HepG2 (cell line): ENCODE measurements at regions not wholly inside any gene's neighbourhood (a gene's known extent, or its start where the extent isn't known, plus 50 kb on each side); places are given as distances from the start of the nearest gene placed in this dataset.

Source experiments
- ATAC-seq: fragments of 200-7000 bp; cut with Tn5 transposase; 3 replicates; pipeline ENCODE4 v1.9.1; 2020; ENCODE audit warnings: mild to moderate bottlenecking, moderate library complexity
- BruUV-seq: library from RNA; stranded (reverse); fragments of 400-500 nt; replicated peaks from 2 replicates; lab custom pipeline; 2021; lab: Mats Ljungman, UMichigan
- CTCF ChIA-PET: fragments of 300-600 bp; formaldehyde crosslinking; extraction: SDS; loops from one replicate; lab custom pipeline; 2021; ENCODE audit warnings: low total read pairs, inconsistent platforms, low intra/inter-chr PET ratio; lab: Yijun Ruan, JAX
- POLR2A ChIA-PET: fragments of 350-600 bp; sonication (Branson Sonifier 250); formaldehyde crosslinking; loops from one replicate; lab custom pipeline; 2020; ENCODE audit warnings: antibody characterized with exemption, inconsistent platforms; lab: Yijun Ruan, JAX
- DNase-seq: peaks from one replicate; pipeline ENCODE4 v3.0.0-alpha.2; 2015; ENCODE audit warnings: low spot score
- FAIRE-seq: peaks from 3 replicates; lab custom pipeline; 2011; peaks lifted over from hg19 to GRCh38; lab: Jason Lieb, UNC
- H2AFZ ChIP-seq: one replicate; pipeline ENCODE4 v1.6.1; 2011; ENCODE audit warnings: low read length, inconsistent platforms
- H3K27ac ChIP-seq: fragments of 300-600 bp; 3 replicates; pipeline ENCODE4 v1.8.0; 2011; ENCODE audit warnings: mixed run types, mild to moderate bottlenecking, mixed read lengths, low read length, inconsistent platforms; ENCODE audit not compliant: insufficient read depth; ENCODE audit errors: extremely low read length
- H3K27me3 ChIP-seq, 2 experiments: fragments of 200-600 bp in 1 of 2; 2 replicates in 1 of 2; 3 replicates in 1 of 2; pipeline versions ENCODE4 v1.6.0 to v1.8.0; 2011; ENCODE audit warnings: low read length in 2 of 2, mild to moderate bottlenecking in 2 of 2, moderate library complexity in 2 of 2, inconsistent platforms in 1 of 2; ENCODE audit not compliant: insufficient read depth in 2 of 2, control insufficient read depth in 1 of 2
- H3K36me3 ChIP-seq, 2 experiments: fragments of 200-600 bp in 1 of 2; replicated peaks in 1 of 2; 2 replicates in 1 of 2; 3 replicates in 1 of 2; pipeline versions ENCODE4 v1.5.1 to v1.8.0; 2011; ENCODE audit warnings: low read length in 2 of 2, inconsistent platforms in 1 of 2; ENCODE audit not compliant: insufficient read depth in 2 of 2, control insufficient read depth in 1 of 2
- H3K4me1 ChIP-seq: 2 replicates; pipeline ENCODE4 v1.5.1; 2012; ENCODE audit warnings: low read length, inconsistent platforms; ENCODE audit not compliant: insufficient read depth
- H3K4me2 ChIP-seq: 2 replicates; pipeline ENCODE4 v1.6.0; 2011; ENCODE audit warnings: low read depth, low read length, inconsistent platforms
- H3K4me3 ChIP-seq, 3 experiments: fragments of 200-600 bp in 1 of 3; sonication (generic), shearing (Covaris generic) in 1 of 3; replicated peaks in 1 of 3; 2 replicates each; pipeline ENCODE4 v1.5.1; 2011 to 2016; ENCODE audit warnings: low read length in 3 of 3, inconsistent platforms in 2 of 3, low read depth in 2 of 3, mild to moderate bottlenecking in 2 of 3, control low read depth in 1 of 3, mixed read lengths in 1 of 3; ENCODE audit not compliant: insufficient read depth in 1 of 3
- H3K79me2 ChIP-seq: one replicate; pipeline ENCODE4 v1.6.1; 2011; ENCODE audit warnings: low read length, inconsistent platforms; ENCODE audit not compliant: insufficient read depth
- H3K9ac ChIP-seq: 2 replicates; pipeline ENCODE4 v1.6.0; 2011; ENCODE audit warnings: mild to moderate bottlenecking, low read depth, low read length, inconsistent platforms; ENCODE audit not compliant: insufficient read depth
- H3K9me3 ChIP-seq: 2 replicates; pipeline ENCODE4 v1.5.1; 2012; ENCODE audit warnings: mild to moderate bottlenecking, low read length
- H4K20me1 ChIP-seq: 2 replicates; pipeline ENCODE4 v1.6.0; 2011; ENCODE audit warnings: inconsistent platforms, mild to moderate bottlenecking, low read length, moderate library complexity; ENCODE audit not compliant: insufficient read depth
- FOXO4 ChIP-seq: sonication (generic); formaldehyde crosslinking; conservative IDR thresholded peaks from 2 replicates; pipeline ENCODE4 v1.8.1; 2023; ENCODE audit warnings: missing genetic modification reagents
- GTF3A ChIP-seq: sonication (generic); formaldehyde crosslinking; conservative IDR thresholded peaks from 2 replicates; pipeline ENCODE4 v1.4.0; 2020; ENCODE audit warnings: mild to moderate bottlenecking, missing genetic modification reagents
- MTF2 ChIP-seq: sonication (generic); formaldehyde crosslinking; IDR thresholded peaks from 2 replicates; pipeline ENCODE4 v1.5.0; 2020; ENCODE audit warnings: missing genetic modification reagents, borderline replicate concordance
- PLSCR1 ChIP-seq: sonication (generic); formaldehyde crosslinking; IDR thresholded peaks from 2 replicates; pipeline ENCODE4 v1.5.0; 2020; ENCODE audit warnings: missing genetic modification reagents, mild to moderate bottlenecking, borderline replicate concordance
- RBM39 ChIP-seq: fragments of 200-400 bp; formaldehyde crosslinking; IDR thresholded peaks from one replicate; pipeline ENCODE4 v1.6.1; 2018; ENCODE audit warnings: antibody characterized with exemption, mild to moderate bottlenecking, low read depth, low read length; ENCODE audit not compliant: poor library complexity, severe bottlenecking
- SMARCE1 ChIP-seq: fragments of 450-650 bp; IDR thresholded peaks from 2 replicates; pipeline ENCODE4 v1.6.1; 2017; ENCODE audit warnings: borderline replicate concordance
- SRF ChIP-seq: IDR thresholded peaks from 2 replicates; pipeline ENCODE4 v1.6.1; 2011; ENCODE audit warnings: mild to moderate bottlenecking, low read depth, low read length, moderate library complexity
- TEAD3 ChIP-seq: optimal IDR thresholded peaks from 2 replicates; pipeline ENCODE3; 2016; ENCODE audit warnings: borderline replicate concordance
- TRIM24 ChIP-seq: sonication (generic); formaldehyde crosslinking; IDR thresholded peaks from 2 replicates; pipeline ENCODE4 v1.8.0; 2022; ENCODE audit warnings: mild to moderate bottlenecking, missing genetic modification reagents
- ZBTB7A ChIP-seq: sonication (generic); formaldehyde crosslinking; IDR thresholded peaks from 2 replicates; pipeline ENCODE4 v1.8.0; 2022; ENCODE audit warnings: mild to moderate bottlenecking, missing genetic modification reagents
- ZNF264 ChIP-seq: sonication (generic); formaldehyde crosslinking; IDR thresholded peaks from 2 replicates; pipeline ENCODE4 v1.4.0; 2020; ENCODE audit warnings: missing genetic modification reagents
- ZNF317 ChIP-seq: sonication (generic); formaldehyde crosslinking; IDR thresholded peaks from 2 replicates; pipeline ENCODE4 v1.5.0; 2020; ENCODE audit warnings: mild to moderate bottlenecking, missing genetic modification reagents
- ZNF362 ChIP-seq: sonication (generic); formaldehyde crosslinking; IDR thresholded peaks from 2 replicates; pipeline ENCODE4 v1.4.0; 2020; ENCODE audit warnings: missing genetic modification reagents, mild to moderate bottlenecking, borderline replicate concordance
- ZNF484 ChIP-seq: sonication (generic); formaldehyde crosslinking; IDR thresholded peaks from 2 replicates; pipeline ENCODE4 v1.5.1; 2020; ENCODE audit warnings: mild to moderate bottlenecking, low read depth, missing genetic modification reagents, borderline replicate concordance
- ZNF616 ChIP-seq: sonication (generic); formaldehyde crosslinking; IDR thresholded peaks from 2 replicates; pipeline ENCODE4 v1.5.0; 2020; ENCODE audit warnings: low read depth, mild to moderate bottlenecking, missing genetic modification reagents
- ZNF768 ChIP-seq: sonication (generic); formaldehyde crosslinking; IDR thresholded peaks from 2 replicates; pipeline ENCODE4 v1.4.0; 2020; ENCODE audit warnings: missing genetic modification reagents
- WGBS: methylation state at CpG from one replicate; pipeline ENCODE4 v1.1.6; 2017; ENCODE audit warnings: low lambda C conversion rate; 5-methylcytosine and 5-hydroxymethylcytosine counted together
- in situ Hi-C: cut with HindIII; loops from 2 replicates; pipeline ENCODE4 v1.10.0; 2017; ENCODE audit warnings: low pct_unique_long_range_greater_than_20kb; ENCODE audit not compliant: extremely low pct_ligation_motif_present
- intact Hi-C: fragments of 100-400 bp; cut with micrococcal nuclease; formaldehyde crosslinking; loops from one replicate; pipeline ENCODE4 v1.10.0; 2022; ENCODE audit not compliant: unreplicated experiment
- TF ChIP-seq, protein P1 (sequence below): sonication (generic); formaldehyde crosslinking; IDR thresholded peaks from 2 replicates; pipeline ENCODE4 v1.8.0; 2022; ENCODE audit warnings: mild to moderate bottlenecking, missing genetic modification reagents; ENCODE audit not compliant: insufficient replicate concordance
- TF ChIP-seq, protein P2 (sequence below): sonication (generic); formaldehyde crosslinking; IDR thresholded peaks from 2 replicates; pipeline ENCODE4 v1.5.1; 2020; ENCODE audit warnings: missing genetic modification reagents, mild to moderate bottlenecking, borderline replicate concordance

DNA sequence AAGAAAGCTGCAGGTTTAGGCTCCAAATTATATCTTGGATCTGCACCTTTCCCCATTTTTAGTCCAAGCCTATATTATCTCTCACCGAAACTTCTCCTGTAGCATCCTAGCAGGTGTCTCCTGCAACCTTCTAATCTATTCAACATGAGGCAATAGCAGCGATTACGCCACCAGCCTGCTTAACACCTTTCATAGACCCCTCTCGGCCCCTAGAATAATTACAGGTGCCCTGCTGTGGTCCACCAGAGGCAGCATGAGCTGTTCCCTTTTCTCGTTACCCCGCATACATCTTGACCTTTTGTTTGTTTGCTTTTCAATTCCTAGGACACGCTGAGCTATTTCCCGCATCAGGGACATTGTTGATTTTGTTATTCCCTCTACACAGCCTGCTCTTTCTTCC lies 361.9 kb downstream of the CYRIA start:
- no peak overlapping the region for H2AFZ ChIP-seq
- DNase-seq = no peak
- intact Hi-C loops = no loop called here
- POLR2A ChIA-PET = no interaction called here
- no peak overlapping the region for H3K4me3 ChIP-seq
- 11% methylated on average over 8 of the region's 8 CpGs for WGBS
- CTCF ChIA-PET = no interaction called here
- H3K4me2 ChIP-seq = no peak overlapping the region
- FAIRE-seq = no peak
- no peaks in the 10 kb centered on the region for H3K4me1 ChIP-seq
- H3K27ac ChIP-seq = no peak overlapping the region
- TF ChIP-seq ZNF616 (CRISPR knock-in tag) (no peak), TEAD3 (CRISPR knock-in tag) (no peak), SMARCE1 (no peak), FOXO4 (CRISPR knock-in tag) (no peak), ZNF264 (CRISPR knock-in tag) (no peak), ZNF362 (CRISPR knock-in tag) (no peak), TRIM24 (CRISPR knock-in tag) (no peak), SRF (no peak), ZBTB7A (CRISPR knock-in tag) (no peak), PLSCR1 (CRISPR knock-in tag) (no peak), MTF2 (CRISPR knock-in tag) (no peak), ZNF484 (CRISPR knock-in tag) (no peak), ZNF317 (no peak), ZNF768 (CRISPR knock-in tag) (no peak), RBM39 (no peak), GTF3A (CRISPR knock-in tag) (no peak)
- TF ChIP-seq, protein P1, sequence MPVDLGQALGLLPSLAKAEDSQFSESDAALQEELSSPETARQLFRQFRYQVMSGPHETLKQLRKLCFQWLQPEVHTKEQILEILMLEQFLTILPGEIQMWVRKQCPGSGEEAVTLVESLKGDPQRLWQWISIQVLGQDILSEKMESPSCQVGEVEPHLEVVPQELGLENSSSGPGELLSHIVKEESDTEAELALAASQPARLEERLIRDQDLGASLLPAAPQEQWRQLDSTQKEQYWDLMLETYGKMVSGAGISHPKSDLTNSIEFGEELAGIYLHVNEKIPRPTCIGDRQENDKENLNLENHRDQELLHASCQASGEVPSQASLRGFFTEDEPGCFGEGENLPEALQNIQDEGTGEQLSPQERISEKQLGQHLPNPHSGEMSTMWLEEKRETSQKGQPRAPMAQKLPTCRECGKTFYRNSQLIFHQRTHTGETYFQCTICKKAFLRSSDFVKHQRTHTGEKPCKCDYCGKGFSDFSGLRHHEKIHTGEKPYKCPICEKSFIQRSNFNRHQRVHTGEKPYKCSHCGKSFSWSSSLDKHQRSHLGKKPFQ (CRISPR knock-in tag) = no peak
- TF ChIP-seq, protein P2, sequence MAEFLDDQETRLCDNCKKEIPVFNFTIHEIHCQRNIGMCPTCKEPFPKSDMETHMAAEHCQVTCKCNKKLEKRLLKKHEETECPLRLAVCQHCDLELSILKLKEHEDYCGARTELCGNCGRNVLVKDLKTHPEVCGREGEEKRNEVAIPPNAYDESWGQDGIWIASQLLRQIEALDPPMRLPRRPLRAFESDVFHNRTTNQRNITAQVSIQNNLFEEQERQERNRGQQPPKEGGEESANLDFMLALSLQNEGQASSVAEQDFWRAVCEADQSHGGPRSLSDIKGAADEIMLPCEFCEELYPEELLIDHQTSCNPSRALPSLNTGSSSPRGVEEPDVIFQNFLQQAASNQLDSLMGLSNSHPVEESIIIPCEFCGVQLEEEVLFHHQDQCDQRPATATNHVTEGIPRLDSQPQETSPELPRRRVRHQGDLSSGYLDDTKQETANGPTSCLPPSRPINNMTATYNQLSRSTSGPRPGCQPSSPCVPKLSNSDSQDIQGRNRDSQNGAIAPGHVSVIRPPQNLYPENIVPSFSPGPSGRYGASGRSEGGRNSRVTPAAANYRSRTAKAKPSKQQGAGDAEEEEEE (CRISPR knock-in tag) = no peak
- peak; percentile 32; the same call in 1 of the 3 replicates for ATAC-seq
- H3K9ac ChIP-seq = no peak overlapping the region
- in situ Hi-C loops = no loop called here
- no peaks in the 10 kb centered on the region for H4K20me1 ChIP-seq
- peaks cover 0 to 5% of the 10 kb centered on the region in 2 experiments; a peak in 2 of 5 replicates for H3K27me3 ChIP-seq
- no TSS peak for BruUV-seq
- no peaks in the 10 kb centered on the region for H3K79me2 ChIP-seq
- H3K9me3 ChIP-seq = no peaks in the 10 kb centered on the region
- H3K36me3 ChIP-seq = no peaks in the 10 kb centered on the region
